AG20443 (cell line): ENCODE measurements at regions not wholly inside any gene's neighbourhood (a gene's known extent, or its start where the extent isn't known, plus 50 kb on each side); places are given as distances from the start of the nearest gene placed in this dataset.
"Not testable (repeated sequence)": the region's sequence is repeated elsewhere in the genome, so short reads cannot be mapped to it uniquely, and the experiment has no call there.

ENCODE experiments used
- DNase-seq: peaks from one replicate; pipeline ENCODE4 v3.0.0; 2012; ENCODE audit warnings: low spot score, mixed read lengths

- DNase-seq = no peak
Measured at GRCh38 chr1:43042773-43043457, 84.2 kb upstream of the SLC2A1 start.

- DNase-seq = no peak
Measured at GRCh38 chr1:43042127-43042526, 83.5 kb upstream of the SLC2A1 start.

GRCh38 chr1:43041591-43041990, 82.9 kb upstream of the SLC2A1 start:
- no peak for DNase-seq

GRCh38 chr1:43039228-43040055, 80.8 kb upstream of the SLC2A1 start:
- DNase-seq = no peak

GRCh38 chr1:43038232-43038935, 79.7 kb upstream of the SLC2A1 start:
- DNase-seq = no peak

- no peak for DNase-seq
Measured at GRCh38 chr1:43037466-43037865, 78.8 kb upstream of the SLC2A1 start.

GRCh38 chr1:43036932-43037331, 78.3 kb upstream of the SLC2A1 start:
- no peak for DNase-seq

GRCh38 chr1:43035821-43036741, 77.4 kb upstream of the SLC2A1 start:
- peak; percentile 70 for DNase-seq

- no peak for DNase-seq
Measured at GRCh38 chr1:43034778-43035177, 76.1 kb upstream of the SLC2A1 start.

GRCh38 chr1:43034195-43034658, 75.6 kb upstream of the SLC2A1 start:
- no peak for DNase-seq

GRCh38 chr1:43031316-43032203, 72.9 kb upstream of the SLC2A1 start:
- DNase-seq = no peak

GRCh38 chr1:43024905-43025304, 66.2 kb upstream of the SLC2A1 start:
- DNase-seq = no peak

GRCh38 chr1:43021547-43022474, 63.1 kb upstream of the SLC2A1 start:
- no peak for DNase-seq

- DNase-seq = no peak
Measured at GRCh38 chr1:43019226-43019625, 60.6 kb upstream of the SLC2A1 start.

- DNase-seq = no peak
Measured at GRCh38 chr1:43018121-43018520, 59.5 kb upstream of the SLC2A1 start.

- DNase-seq = no peak
Measured at GRCh38 chr1:43015269-43015668, 56.6 kb upstream of the SLC2A1 start.

- not testable (repeated sequence) for DNase-seq
Measured at GRCh38 chr1:43014579-43014978, 55.9 kb upstream of the SLC2A1 start.

GRCh38 chr1:43011020-43011419, 52.4 kb upstream of the SLC2A1 start:
- no peak for DNase-seq

- no peak for DNase-seq
Measured at GRCh38 chr1:43009274-43009673, 50.6 kb upstream of the SLC2A1 start.
